Testis (tissue), 2 donors: ENCODE measurements at regions not wholly inside any gene's neighbourhood (a gene's known extent, or its start where the extent isn't known, plus 50 kb on each side); places are given as distances from the start of the nearest gene placed in this dataset.

Source experiments
- small RNA-seq, 2 donors: library from RNA; depleted of rRNA; stranded (forward); fragments of <200 nt; gene quantifications; one replicate each; pipeline ENCODE3, GENCODE V24; 2016

Small RNAs in the stretch of these regions (small RNA-seq; reads per million reads assigned to genes)
- 0 reads per million in 2 donors for gene RNU6-730P
